ENCODE measurements at regions not wholly inside any gene's neighbourhood (a gene's known extent, or its start where the extent isn't known, plus 50 kb on each side); places are given as distances from the start of the nearest gene placed in this dataset.

DNA sequence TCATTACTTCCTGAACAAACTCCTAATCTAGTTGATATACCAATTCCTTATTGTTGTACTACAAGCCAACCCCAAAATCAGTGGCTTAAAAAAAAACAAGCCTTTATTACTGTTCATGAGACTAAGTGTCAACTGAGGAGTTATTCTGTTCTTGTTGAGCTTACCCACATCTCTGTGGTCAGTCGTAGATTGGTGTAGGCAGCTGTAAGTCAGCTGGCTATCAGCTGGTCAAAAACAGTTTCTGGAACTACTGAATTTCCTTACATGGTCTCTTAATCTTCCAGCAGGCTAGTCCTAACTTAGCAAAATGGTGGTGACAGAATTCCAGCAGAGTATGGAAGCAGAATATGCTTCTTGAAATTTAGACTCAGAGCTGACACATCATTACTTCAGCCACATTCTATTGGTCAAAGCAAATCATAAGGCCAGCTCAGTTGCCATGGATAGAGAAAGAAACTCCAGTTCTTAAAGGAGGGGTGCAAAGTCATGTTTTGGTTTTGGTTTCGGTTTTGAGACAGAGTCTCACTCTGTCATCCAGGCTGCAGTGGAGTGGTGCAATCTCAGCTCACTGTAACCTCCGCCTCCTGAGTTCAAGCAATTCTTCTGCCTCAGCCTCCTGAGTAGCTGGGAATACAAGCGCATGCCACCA, 386.1 kb upstream of the MPDZ start:
- no peak for TF ChIP-seq GLIS1 (tag by site-specific recombination; IDR thresholded peaks at IDR 0.05)
- no peak for TF ChIP-seq CTCF (tag by site-specific recombination; IDR thresholded peaks at IDR 0.05)
- TF ChIP-seq ZNF302 (tag by site-specific recombination; IDR thresholded peaks at IDR 0.05; ENCODE audit: low read depth), result no peak
- no peak for TF ChIP-seq ZNF791 (tag by site-specific recombination; IDR thresholded peaks at IDR 0.05)
- no peak for TF ChIP-seq PRDM1 (tag by site-specific recombination; IDR thresholded peaks at IDR 0.05)
- TF ChIP-seq, protein P1, sequence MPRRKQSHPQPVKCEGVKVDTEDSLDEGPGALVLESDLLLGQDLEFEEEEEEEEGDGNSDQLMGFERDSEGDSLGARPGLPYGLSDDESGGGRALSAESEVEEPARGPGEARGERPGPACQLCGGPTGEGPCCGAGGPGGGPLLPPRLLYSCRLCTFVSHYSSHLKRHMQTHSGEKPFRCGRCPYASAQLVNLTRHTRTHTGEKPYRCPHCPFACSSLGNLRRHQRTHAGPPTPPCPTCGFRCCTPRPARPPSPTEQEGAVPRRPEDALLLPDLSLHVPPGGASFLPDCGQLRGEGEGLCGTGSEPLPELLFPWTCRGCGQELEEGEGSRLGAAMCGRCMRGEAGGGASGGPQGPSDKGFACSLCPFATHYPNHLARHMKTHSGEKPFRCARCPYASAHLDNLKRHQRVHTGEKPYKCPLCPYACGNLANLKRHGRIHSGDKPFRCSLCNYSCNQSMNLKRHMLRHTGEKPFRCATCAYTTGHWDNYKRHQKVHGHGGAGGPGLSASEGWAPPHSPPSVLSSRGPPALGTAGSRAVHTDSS (tag by site-specific recombination; IDR thresholded peaks at IDR 0.05), result no peak
- TF ChIP-seq, protein P2, sequence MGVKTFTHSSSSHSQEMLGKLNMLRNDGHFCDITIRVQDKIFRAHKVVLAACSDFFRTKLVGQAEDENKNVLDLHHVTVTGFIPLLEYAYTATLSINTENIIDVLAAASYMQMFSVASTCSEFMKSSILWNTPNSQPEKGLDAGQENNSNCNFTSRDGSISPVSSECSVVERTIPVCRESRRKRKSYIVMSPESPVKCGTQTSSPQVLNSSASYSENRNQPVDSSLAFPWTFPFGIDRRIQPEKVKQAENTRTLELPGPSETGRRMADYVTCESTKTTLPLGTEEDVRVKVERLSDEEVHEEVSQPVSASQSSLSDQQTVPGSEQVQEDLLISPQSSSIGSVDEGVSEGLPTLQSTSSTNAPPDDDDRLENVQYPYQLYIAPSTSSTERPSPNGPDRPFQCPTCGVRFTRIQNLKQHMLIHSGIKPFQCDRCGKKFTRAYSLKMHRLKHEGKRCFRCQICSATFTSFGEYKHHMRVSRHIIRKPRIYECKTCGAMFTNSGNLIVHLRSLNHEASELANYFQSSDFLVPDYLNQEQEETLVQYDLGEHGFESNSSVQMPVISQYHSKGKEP (tag by site-specific recombination; IDR thresholded peaks at IDR 0.05), result no peak
- no peak for TF ChIP-seq ZFP37 (tag by site-specific recombination; IDR thresholded peaks at IDR 0.05)
- no peak for TF ChIP-seq ZBTB7A (tag by site-specific recombination; IDR thresholded peaks at IDR 0.05; ENCODE audit: low read depth)
- TF ChIP-seq ZNF274 (IDR thresholded peaks at IDR 0.05; ENCODE audit: low read length), result no peak
- TF ChIP-seq ZNF274 (tag by site-specific recombination; IDR thresholded peaks at IDR 0.05; ENCODE audit: borderline replicate concordance), result no peak
- TF ChIP-seq ZNF24 (tag by site-specific recombination; IDR thresholded peaks at IDR 0.05), result no peak
- TF ChIP-seq, protein P3, sequence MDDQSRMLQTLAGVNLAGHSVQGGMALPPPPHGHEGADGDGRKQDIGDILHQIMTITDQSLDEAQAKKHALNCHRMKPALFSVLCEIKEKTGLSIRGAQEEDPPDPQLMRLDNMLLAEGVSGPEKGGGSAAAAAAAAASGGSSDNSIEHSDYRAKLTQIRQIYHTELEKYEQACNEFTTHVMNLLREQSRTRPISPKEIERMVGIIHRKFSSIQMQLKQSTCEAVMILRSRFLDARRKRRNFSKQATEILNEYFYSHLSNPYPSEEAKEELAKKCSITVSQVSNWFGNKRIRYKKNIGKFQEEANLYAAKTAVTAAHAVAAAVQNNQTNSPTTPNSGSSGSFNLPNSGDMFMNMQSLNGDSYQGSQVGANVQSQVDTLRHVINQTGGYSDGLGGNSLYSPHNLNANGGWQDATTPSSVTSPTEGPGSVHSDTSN (CRISPR knock-in tag; IDR thresholded peaks at IDR 0.05), result no peak
- TF ChIP-seq, protein P4, sequence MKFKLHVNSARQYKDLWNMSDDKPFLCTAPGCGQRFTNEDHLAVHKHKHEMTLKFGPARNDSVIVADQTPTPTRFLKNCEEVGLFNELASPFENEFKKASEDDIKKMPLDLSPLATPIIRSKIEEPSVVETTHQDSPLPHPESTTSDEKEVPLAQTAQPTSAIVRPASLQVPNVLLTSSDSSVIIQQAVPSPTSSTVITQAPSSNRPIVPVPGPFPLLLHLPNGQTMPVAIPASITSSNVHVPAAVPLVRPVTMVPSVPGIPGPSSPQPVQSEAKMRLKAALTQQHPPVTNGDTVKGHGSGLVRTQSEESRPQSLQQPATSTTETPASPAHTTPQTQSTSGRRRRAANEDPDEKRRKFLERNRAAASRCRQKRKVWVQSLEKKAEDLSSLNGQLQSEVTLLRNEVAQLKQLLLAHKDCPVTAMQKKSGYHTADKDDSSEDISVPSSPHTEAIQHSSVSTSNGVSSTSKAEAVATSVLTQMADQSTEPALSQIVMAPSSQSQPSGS (tag by site-specific recombination; IDR thresholded peaks at IDR 0.05; ENCODE audit: low read depth), result no peak
- no peak for TF ChIP-seq SP2 (tag by site-specific recombination; IDR thresholded peaks at IDR 0.05)

Data from HEK293 (cell line).